Loucy (cell line): ENCODE measurements at regions not wholly inside any gene's neighbourhood (a gene's known extent, or its start where the extent isn't known, plus 50 kb on each side); places are given as distances from the start of the nearest gene placed in this dataset.

ENCODE experiments used
- CTCF ChIP-seq: fragments of 200-600 bp; sonication (generic); conservative IDR thresholded peaks from 2 replicates; pipeline ENCODE4 v1.5.1; 2014; ENCODE audit warnings: mild to moderate bottlenecking, antibody characterized with exemption, low read length
- EZH2phosphoT487 ChIP-seq: fragments of 200-600 bp; IDR thresholded peaks from 2 replicates; pipeline ENCODE4 v1.6.1; 2018; ENCODE audit warnings: antibody characterized with exemption, mild to moderate bottlenecking, moderate library complexity, borderline replicate concordance

- no peak for TF ChIP-seq CTCF
- TF ChIP-seq EZH2phosphoT487: no peak
Observed at GRCh38 chr1:190578526-190578925, 100.9 kb upstream of the BRINP3 start.
